GM12878 (cell line): ENCODE measurements at regions not wholly inside any gene's neighbourhood (a gene's known extent, or its start where the extent isn't known, plus 50 kb on each side); places are given as distances from the start of the nearest gene placed in this dataset.

Experiments used
- HCFC1 ChIP-seq: fragments of 150-350 bp; IDR thresholded peaks from 2 replicates; pipeline ENCODE4 v1.6.1; 2014; ENCODE audit warnings: low read length
- IKZF2 ChIP-seq, 2 experiments: fragments of 450-650 bp; IDR thresholded peaks; 2 replicates each; pipeline ENCODE4 v1.6.1; 2017; ENCODE audit warnings: mild to moderate bottlenecking in 2 of 2, moderate library complexity in 2 of 2
- MTA3 ChIP-seq: IDR thresholded peaks from 2 replicates; pipeline ENCODE4 v1.6.1; 2012; ENCODE audit warnings: low read length, inconsistent platforms, borderline replicate concordance
- PAX8 ChIP-seq: fragments of 450-650 bp; IDR thresholded peaks from 2 replicates; pipeline ENCODE4 v1.6.1; 2017; ENCODE audit warnings: mild to moderate bottlenecking, moderate library complexity
- RELA ChIP-seq: fragments of 450-650 bp; IDR thresholded peaks from 2 replicates; pipeline ENCODE4 v1.8.0; 2014; ENCODE audit warnings: borderline replicate concordance; ENCODE audit not compliant: partially characterized antibody
- SIX5 ChIP-seq: IDR thresholded peaks from 2 replicates; pipeline ENCODE4 v1.6.1; 2011; ENCODE audit warnings: mild to moderate bottlenecking, low read depth, low read length, moderate library complexity; ENCODE audit not compliant: severe bottlenecking
- SKIL ChIP-seq: fragments of 450-650 bp; IDR thresholded peaks from 2 replicates; pipeline ENCODE4 v1.6.1; 2017; ENCODE audit warnings: mild to moderate bottlenecking, low read depth, inconsistent platforms; ENCODE audit not compliant: poor library complexity, severe bottlenecking
- STAT3 ChIP-seq: IDR thresholded peaks from 2 replicates; pipeline ENCODE4 v1.6.1; 2011; ENCODE audit warnings: low read depth, low read length, improper control_type of control experiment
- SUPT20H ChIP-seq: IDR thresholded peaks from 2 replicates; pipeline ENCODE4 v1.6.1; 2011; ENCODE audit warnings: low read depth, mild to moderate bottlenecking, low read length, moderate library complexity, borderline replicate concordance; ENCODE audit not compliant: control insufficient read depth
- TCF7 ChIP-seq: IDR thresholded peaks from 2 replicates; pipeline ENCODE4 v1.6.1; 2014; ENCODE audit warnings: antibody characterized with exemption, borderline replicate concordance
- USF1 ChIP-seq: IDR thresholded peaks from 2 replicates; pipeline ENCODE4 v1.6.1; 2011; ENCODE audit warnings: borderline replicate concordance, low read depth, mild to moderate bottlenecking, moderate library complexity, mixed read lengths, low read length; ENCODE audit not compliant: insufficient read depth; ENCODE audit errors: extremely low read length
- ZBTB4 ChIP-seq: fragments of 450-650 bp; formaldehyde crosslinking; IDR thresholded peaks from 2 replicates; pipeline ENCODE4 v1.4.0; 2022; ENCODE audit warnings: mild to moderate bottlenecking, moderate library complexity
- ZSCAN29 ChIP-seq: fragments of 450-650 bp; IDR thresholded peaks from 2 replicates; pipeline ENCODE4 v1.6.1; 2017; ENCODE audit warnings: mild to moderate bottlenecking, moderate library complexity
- TF ChIP-seq, protein P1 (sequence below): IDR thresholded peaks from 2 replicates; pipeline ENCODE4 v1.6.1; 2012; ENCODE audit warnings: mild to moderate bottlenecking, low read depth, low read length
- TF ChIP-seq, protein P2 (sequence below): fragments of 450-650 bp; formaldehyde crosslinking; IDR thresholded peaks from 2 replicates; pipeline ENCODE4 v1.5.0; 2022; ENCODE audit warnings: mild to moderate bottlenecking, missing genetic modification characterization

- TF ChIP-seq STAT3 (no peak), ZSCAN29 (no peak), ZBTB4 (CRISPR knock-in tag) (no peak), SUPT20H (no peak), TCF7 (no peak), IKZF2 (IDR thresholded peaks at IDR 0.05) (peak; percentile 92 to 93), SIX5 (no peak), RELA (no peak), MTA3 (peak; percentile 85), HCFC1 (no peak), SKIL (peak; percentile 58), PAX8 (no peak), USF1 (no peak)
- TF ChIP-seq, protein P1, sequence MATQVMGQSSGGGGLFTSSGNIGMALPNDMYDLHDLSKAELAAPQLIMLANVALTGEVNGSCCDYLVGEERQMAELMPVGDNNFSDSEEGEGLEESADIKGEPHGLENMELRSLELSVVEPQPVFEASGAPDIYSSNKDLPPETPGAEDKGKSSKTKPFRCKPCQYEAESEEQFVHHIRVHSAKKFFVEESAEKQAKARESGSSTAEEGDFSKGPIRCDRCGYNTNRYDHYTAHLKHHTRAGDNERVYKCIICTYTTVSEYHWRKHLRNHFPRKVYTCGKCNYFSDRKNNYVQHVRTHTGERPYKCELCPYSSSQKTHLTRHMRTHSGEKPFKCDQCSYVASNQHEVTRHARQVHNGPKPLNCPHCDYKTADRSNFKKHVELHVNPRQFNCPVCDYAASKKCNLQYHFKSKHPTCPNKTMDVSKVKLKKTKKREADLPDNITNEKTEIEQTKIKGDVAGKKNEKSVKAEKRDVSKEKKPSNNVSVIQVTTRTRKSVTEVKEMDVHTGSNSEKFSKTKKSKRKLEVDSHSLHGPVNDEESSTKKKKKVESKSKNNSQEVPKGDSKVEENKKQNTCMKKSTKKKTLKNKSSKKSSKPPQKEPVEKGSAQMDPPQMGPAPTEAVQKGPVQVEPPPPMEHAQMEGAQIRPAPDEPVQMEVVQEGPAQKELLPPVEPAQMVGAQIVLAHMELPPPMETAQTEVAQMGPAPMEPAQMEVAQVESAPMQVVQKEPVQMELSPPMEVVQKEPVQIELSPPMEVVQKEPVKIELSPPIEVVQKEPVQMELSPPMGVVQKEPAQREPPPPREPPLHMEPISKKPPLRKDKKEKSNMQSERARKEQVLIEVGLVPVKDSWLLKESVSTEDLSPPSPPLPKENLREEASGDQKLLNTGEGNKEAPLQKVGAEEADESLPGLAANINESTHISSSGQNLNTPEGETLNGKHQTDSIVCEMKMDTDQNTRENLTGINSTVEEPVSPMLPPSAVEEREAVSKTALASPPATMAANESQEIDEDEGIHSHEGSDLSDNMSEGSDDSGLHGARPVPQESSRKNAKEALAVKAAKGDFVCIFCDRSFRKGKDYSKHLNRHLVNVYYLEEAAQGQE: peak; percentile 32; the same call in 1 of the 2 replicates
- TF ChIP-seq, protein P2, sequence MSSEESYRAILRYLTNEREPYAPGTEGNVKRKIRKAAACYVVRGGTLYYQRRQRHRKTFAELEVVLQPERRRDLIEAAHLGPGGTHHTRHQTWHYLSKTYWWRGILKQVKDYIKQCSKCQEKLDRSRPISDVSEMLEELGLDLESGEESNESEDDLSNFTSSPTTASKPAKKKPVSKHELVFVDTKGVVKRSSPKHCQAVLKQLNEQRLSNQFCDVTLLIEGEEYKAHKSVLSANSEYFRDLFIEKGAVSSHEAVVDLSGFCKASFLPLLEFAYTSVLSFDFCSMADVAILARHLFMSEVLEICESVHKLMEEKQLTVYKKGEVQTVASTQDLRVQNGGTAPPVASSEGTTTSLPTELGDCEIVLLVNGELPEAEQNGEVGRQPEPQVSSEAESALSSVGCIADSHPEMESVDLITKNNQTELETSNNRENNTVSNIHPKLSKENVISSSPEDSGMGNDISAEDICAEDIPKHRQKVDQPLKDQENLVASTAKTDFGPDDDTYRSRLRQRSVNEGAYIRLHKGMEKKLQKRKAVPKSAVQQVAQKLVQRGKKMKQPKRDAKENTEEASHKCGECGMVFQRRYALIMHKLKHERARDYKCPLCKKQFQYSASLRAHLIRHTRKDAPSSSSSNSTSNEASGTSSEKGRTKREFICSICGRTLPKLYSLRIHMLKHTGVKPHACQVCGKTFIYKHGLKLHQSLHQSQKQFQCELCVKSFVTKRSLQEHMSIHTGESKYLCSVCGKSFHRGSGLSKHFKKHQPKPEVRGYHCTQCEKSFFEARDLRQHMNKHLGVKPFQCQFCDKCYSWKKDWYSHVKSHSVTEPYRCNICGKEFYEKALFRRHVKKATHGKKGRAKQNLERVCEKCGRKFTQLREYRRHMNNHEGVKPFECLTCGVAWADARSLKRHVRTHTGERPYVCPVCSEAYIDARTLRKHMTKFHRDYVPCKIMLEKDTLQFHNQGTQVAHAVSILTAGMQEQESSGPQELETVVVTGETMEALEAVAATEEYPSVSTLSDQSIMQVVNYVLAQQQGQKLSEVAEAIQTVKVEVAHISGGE (CRISPR knock-in tag): no peak
Observed at GRCh38 chr2:62313449-62314227, 117.7 kb downstream of the B3GNT2 start (continued).
